Nephron (organoid): ENCODE measurements at regions not wholly inside any gene's neighbourhood (a gene's known extent, or its start where the extent isn't known, plus 50 kb on each side); places are given as distances from the start of the nearest gene placed in this dataset.

Experiments
- H3K27ac Mint-ChIP-seq, 3 experiments: 2 replicates each; pipeline ENCODE4 v1.8.0; 2020; ENCODE audit warnings: mixed read lengths in 3 of 3, mild to moderate bottlenecking in 2 of 3, moderate library complexity in 1 of 3
- H3K27me3 Mint-ChIP-seq: 2 replicates; pipeline ENCODE4 v1.8.0; 2021; ENCODE audit warnings: low read depth, mild to moderate bottlenecking, moderate library complexity, mixed read lengths
- H3K36me3 Mint-ChIP-seq: 2 replicates; pipeline ENCODE4 v1.8.0; 2020; ENCODE audit warnings: low read depth, mixed read lengths
- H3K4me1 Mint-ChIP-seq: 2 replicates; pipeline ENCODE4 v1.8.0; 2020; ENCODE audit warnings: mixed read lengths
- H3K4me3 Mint-ChIP-seq, 3 experiments: 2 replicates each; pipeline ENCODE4 v1.8.0; 2020; ENCODE audit warnings: mild to moderate bottlenecking in 3 of 3, mixed read lengths in 3 of 3, moderate library complexity in 2 of 3
- H3K9me3 Mint-ChIP-seq: 2 replicates; pipeline ENCODE4 v1.8.0; 2020; ENCODE audit warnings: mixed read lengths
- CTCF ChIP-seq, 3 experiments: fragments of 200-600 bp; sonication (generic); IDR thresholded peaks; one replicate each; pipeline ENCODE4 v1.5.0; 2021; ENCODE audit warnings: antibody characterized with exemption in 3 of 3; ENCODE audit not compliant: unreplicated experiment in 3 of 3

- Mint-ChIP-seq H3K27me3 (no peaks in the 10 kb centered on the region), H3K4me3 (no peak overlapping the region), H3K4me1 (peaks cover 19% of the 10 kb centered on the region), H3K36me3 (no peaks in the 10 kb centered on the region), H3K27ac (no peak overlapping the region), H3K9me3 (no peaks in the 10 kb centered on the region)
- TF ChIP-seq CTCF (IDR thresholded peaks at IDR 0.05; ENCODE audit: unreplicated experiment in 3 of 3) = no peak
These were observed 738.7 kb downstream of the MCTP2 start for GRCh38 chr15:94970096-94970495.

GRCh38 chr15:94970802-94971201 lies 739.4 kb downstream of the MCTP2 start:
- no peaks in the 10 kb centered on the region for H3K9me3 Mint-ChIP-seq
- peaks cover 19% of the 10 kb centered on the region for H3K4me1 Mint-ChIP-seq
- peak overlapping the region in 2 of 3 experiments; percentile 42 to 85 for H3K27ac Mint-ChIP-seq
- TF ChIP-seq CTCF (IDR thresholded peaks at IDR 0.05; ENCODE audit: unreplicated experiment in 3 of 3) = no peak
- peak overlapping the region in 1 of 3 experiments; percentile 3 for H3K4me3 Mint-ChIP-seq
- H3K27me3 Mint-ChIP-seq = no peaks in the 10 kb centered on the region
- no peaks in the 10 kb centered on the region for H3K36me3 Mint-ChIP-seq

- Mint-ChIP-seq H3K36me3 (no peaks in the 10 kb centered on the region), H3K4me1 (peaks cover 19% of the 10 kb centered on the region)
- no peak for TF ChIP-seq CTCF (IDR thresholded peaks at IDR 0.05; ENCODE audit: unreplicated experiment in 3 of 3)
These were observed 741.0 kb downstream of the MCTP2 start for GRCh38 chr15:94972314-94972713.

GRCh38 chr15:94987085-94987484 lies 755.7 kb downstream of the MCTP2 start:
- Mint-ChIP-seq H3K9me3 (peaks cover 36% of the 10 kb centered on the region), H3K4me3 (no peak overlapping the region), H3K36me3 (peaks cover 18% of the 10 kb centered on the region), H3K27ac (no peak overlapping the region), H3K27me3 (no peaks in the 10 kb centered on the region), H3K4me1 (no peaks in the 10 kb centered on the region)
- no peak for TF ChIP-seq CTCF (IDR thresholded peaks at IDR 0.05; ENCODE audit: unreplicated experiment in 3 of 3)

More at GRCh38 chr15:94972314-94972713, 741.0 kb downstream of the MCTP2 start:
- Mint-ChIP-seq H3K27me3 (no peaks in the 10 kb centered on the region), H3K9me3 (no peaks in the 10 kb centered on the region), H3K4me3 (no peak overlapping the region), H3K27ac (peak overlapping the region; percentile 78 to 89 (median 85))

- Mint-ChIP-seq H3K36me3 (peaks cover 9% of the 10 kb centered on the region), H3K27me3 (no peaks in the 10 kb centered on the region), H3K27ac (no peak overlapping the region), H3K4me1 (no peaks in the 10 kb centered on the region), H3K4me3 (no peak overlapping the region), H3K9me3 (peaks cover 12% of the 10 kb centered on the region)
- TF ChIP-seq CTCF (IDR thresholded peaks at IDR 0.05; ENCODE audit: unreplicated experiment in 3 of 3) = no peak
These were observed 760.4 kb downstream of the MCTP2 start for GRCh38 chr15:94991718-94992117.

- Mint-ChIP-seq H3K9me3 (peaks cover 5% of the 10 kb centered on the region), H3K36me3 (no peaks in the 10 kb centered on the region), H3K27me3 (no peaks in the 10 kb centered on the region), H3K4me1 (peaks cover 23% of the 10 kb centered on the region), H3K4me3 (no peak overlapping the region), H3K27ac (no peak overlapping the region)
- TF ChIP-seq CTCF (IDR thresholded peaks at IDR 0.05; ENCODE audit: unreplicated experiment in 3 of 3) = no peak
These were observed 778.3 kb downstream of the MCTP2 start for GRCh38 chr15:95009635-95010034.
